ENCODE measurements at regions not wholly inside any gene's neighbourhood (a gene's known extent, or its start where the extent isn't known, plus 50 kb on each side); places are given as distances from the start of the nearest gene placed in this dataset.

- TF ChIP-seq POLR2AphosphoS5 (IDR thresholded peaks at IDR 0.05; ENCODE audit: low read depth), result no peak
- TF ChIP-seq SPI1 (IDR thresholded peaks at IDR 0.05; ENCODE audit: borderline replicate concordance, low read depth), result no peak
- TF ChIP-seq, protein P1, sequence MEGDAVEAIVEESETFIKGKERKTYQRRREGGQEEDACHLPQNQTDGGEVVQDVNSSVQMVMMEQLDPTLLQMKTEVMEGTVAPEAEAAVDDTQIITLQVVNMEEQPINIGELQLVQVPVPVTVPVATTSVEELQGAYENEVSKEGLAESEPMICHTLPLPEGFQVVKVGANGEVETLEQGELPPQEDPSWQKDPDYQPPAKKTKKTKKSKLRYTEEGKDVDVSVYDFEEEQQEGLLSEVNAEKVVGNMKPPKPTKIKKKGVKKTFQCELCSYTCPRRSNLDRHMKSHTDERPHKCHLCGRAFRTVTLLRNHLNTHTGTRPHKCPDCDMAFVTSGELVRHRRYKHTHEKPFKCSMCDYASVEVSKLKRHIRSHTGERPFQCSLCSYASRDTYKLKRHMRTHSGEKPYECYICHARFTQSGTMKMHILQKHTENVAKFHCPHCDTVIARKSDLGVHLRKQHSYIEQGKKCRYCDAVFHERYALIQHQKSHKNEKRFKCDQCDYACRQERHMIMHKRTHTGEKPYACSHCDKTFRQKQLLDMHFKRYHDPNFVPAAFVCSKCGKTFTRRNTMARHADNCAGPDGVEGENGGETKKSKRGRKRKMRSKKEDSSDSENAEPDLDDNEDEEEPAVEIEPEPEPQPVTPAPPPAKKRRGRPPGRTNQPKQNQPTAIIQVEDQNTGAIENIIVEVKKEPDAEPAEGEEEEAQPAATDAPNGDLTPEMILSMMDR (IDR thresholded peaks at IDR 0.05; ENCODE audit: insufficient read depth, low read length), result no peak
- no peak for TF ChIP-seq GABPA (IDR thresholded peaks at IDR 0.05; ENCODE audit: low read depth)
- TF ChIP-seq, protein P2, sequence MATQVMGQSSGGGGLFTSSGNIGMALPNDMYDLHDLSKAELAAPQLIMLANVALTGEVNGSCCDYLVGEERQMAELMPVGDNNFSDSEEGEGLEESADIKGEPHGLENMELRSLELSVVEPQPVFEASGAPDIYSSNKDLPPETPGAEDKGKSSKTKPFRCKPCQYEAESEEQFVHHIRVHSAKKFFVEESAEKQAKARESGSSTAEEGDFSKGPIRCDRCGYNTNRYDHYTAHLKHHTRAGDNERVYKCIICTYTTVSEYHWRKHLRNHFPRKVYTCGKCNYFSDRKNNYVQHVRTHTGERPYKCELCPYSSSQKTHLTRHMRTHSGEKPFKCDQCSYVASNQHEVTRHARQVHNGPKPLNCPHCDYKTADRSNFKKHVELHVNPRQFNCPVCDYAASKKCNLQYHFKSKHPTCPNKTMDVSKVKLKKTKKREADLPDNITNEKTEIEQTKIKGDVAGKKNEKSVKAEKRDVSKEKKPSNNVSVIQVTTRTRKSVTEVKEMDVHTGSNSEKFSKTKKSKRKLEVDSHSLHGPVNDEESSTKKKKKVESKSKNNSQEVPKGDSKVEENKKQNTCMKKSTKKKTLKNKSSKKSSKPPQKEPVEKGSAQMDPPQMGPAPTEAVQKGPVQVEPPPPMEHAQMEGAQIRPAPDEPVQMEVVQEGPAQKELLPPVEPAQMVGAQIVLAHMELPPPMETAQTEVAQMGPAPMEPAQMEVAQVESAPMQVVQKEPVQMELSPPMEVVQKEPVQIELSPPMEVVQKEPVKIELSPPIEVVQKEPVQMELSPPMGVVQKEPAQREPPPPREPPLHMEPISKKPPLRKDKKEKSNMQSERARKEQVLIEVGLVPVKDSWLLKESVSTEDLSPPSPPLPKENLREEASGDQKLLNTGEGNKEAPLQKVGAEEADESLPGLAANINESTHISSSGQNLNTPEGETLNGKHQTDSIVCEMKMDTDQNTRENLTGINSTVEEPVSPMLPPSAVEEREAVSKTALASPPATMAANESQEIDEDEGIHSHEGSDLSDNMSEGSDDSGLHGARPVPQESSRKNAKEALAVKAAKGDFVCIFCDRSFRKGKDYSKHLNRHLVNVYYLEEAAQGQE (IDR thresholded peaks at IDR 0.05; ENCODE audit: insufficient replicate concordance, low read depth), result no peak
- Histone ChIP-seq H3K27me3 (ENCODE audit: insufficient read depth, poor library complexity, severe bottlenecking) (peaks cover 3% of the 10 kb centered on the region), H3K27ac (replicated peaks) (no peak overlapping the region), H3K4me3 (replicated peaks; ENCODE audit: insufficient read depth, low read length) (no peak overlapping the region)
- no peak for DNase-seq (ENCODE audit: low read depth in 1 of 2, low spot score in 1 of 2)
These were observed 202.4 kb upstream of the SIX2 start for GRCh38 chr2:45211636-45212035.

GRCh38 chr2:45210462-45211195, 201.4 kb upstream of the SIX2 start:
- TF ChIP-seq SPI1 (IDR thresholded peaks at IDR 0.05; ENCODE audit: borderline replicate concordance, low read depth), result peak; percentile 41; the same call in 1 of the 2 replicates
- TF ChIP-seq, protein P2 (IDR thresholded peaks at IDR 0.05; ENCODE audit: insufficient replicate concordance, low read depth), result no peak
- peak; percentile 13 to 33 for DNase-seq (ENCODE audit: low read depth in 1 of 2, low spot score in 1 of 2)
- Histone ChIP-seq H3K27me3 (ENCODE audit: insufficient read depth, poor library complexity, severe bottlenecking) (no peaks in the 10 kb centered on the region), H3K4me3 (replicated peaks; ENCODE audit: insufficient read depth, low read length) (no peak overlapping the region), H3K27ac (replicated peaks) (no peak overlapping the region)

GRCh38 chr2:45209875-45210274, 200.6 kb upstream of the SIX2 start:
- Histone ChIP-seq H3K27me3 (ENCODE audit: insufficient read depth, poor library complexity, severe bottlenecking) (no peaks in the 10 kb centered on the region), H3K27ac (replicated peaks) (no peak overlapping the region), H3K4me3 (replicated peaks; ENCODE audit: insufficient read depth, low read length) (no peak overlapping the region)
- no peak for DNase-seq (ENCODE audit: low read depth in 1 of 2, low spot score in 1 of 2)
- no peak for TF ChIP-seq GABPA (IDR thresholded peaks at IDR 0.05; ENCODE audit: low read depth)
- TF ChIP-seq, protein P2 (IDR thresholded peaks at IDR 0.05; ENCODE audit: insufficient replicate concordance, low read depth), result no peak
- no peak for TF ChIP-seq POLR2AphosphoS5 (IDR thresholded peaks at IDR 0.05; ENCODE audit: low read depth)
- no peak for TF ChIP-seq SPI1 (IDR thresholded peaks at IDR 0.05; ENCODE audit: borderline replicate concordance, low read depth)
- TF ChIP-seq, protein P1 (IDR thresholded peaks at IDR 0.05; ENCODE audit: insufficient read depth, low read length), result no peak
